NCI-H2029 treated with DMSO at 0.1 percent for 48 hours (cell line): ENCODE measurements at regions not wholly inside any gene's neighbourhood (a gene's known extent, or its start where the extent isn't known, plus 50 kb on each side); places are given as distances from the start of the nearest gene placed in this dataset.

Source experiments
- DNase-seq: peaks from one replicate; lab custom pipeline; 2025; lab: John Stamatoyannopoulos, UW

- DNase-seq: no peak
Measured at GRCh38 chr14:100467046-100467750, 120.0 kb downstream of the BEGAIN start.

DNA sequence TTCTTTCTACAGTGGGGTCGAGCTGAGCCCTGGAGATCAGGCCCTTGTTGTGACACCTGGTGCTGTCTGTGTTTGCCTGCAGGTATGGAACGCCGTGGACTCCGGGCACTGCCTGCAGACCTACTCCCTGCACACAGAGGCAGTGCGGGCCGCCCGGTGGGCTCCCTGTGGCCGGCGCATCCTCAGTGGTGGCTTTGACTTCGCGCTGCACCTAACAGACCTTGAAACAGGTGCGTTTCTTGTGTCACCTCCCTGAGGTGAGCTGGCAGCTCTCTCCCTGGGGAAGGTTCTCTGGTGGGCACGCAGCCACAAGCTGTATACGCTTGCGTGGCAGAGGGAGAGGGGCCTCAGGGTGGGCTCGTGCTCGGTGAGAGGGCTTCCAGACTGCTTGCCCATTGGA lies 119.3 kb downstream of the BEGAIN start:
- no peak for DNase-seq

- no peak for DNase-seq
Measured at GRCh38 chr14:100468557-100468956, 118.7 kb downstream of the BEGAIN start.

- no peak for DNase-seq
Measured at GRCh38 chr14:100469632-100470522, 117.3 kb downstream of the BEGAIN start.

GRCh38 chr14:100470523-100470897 lies 116.7 kb downstream of the BEGAIN start:
- DNase-seq: no peak

DNA sequence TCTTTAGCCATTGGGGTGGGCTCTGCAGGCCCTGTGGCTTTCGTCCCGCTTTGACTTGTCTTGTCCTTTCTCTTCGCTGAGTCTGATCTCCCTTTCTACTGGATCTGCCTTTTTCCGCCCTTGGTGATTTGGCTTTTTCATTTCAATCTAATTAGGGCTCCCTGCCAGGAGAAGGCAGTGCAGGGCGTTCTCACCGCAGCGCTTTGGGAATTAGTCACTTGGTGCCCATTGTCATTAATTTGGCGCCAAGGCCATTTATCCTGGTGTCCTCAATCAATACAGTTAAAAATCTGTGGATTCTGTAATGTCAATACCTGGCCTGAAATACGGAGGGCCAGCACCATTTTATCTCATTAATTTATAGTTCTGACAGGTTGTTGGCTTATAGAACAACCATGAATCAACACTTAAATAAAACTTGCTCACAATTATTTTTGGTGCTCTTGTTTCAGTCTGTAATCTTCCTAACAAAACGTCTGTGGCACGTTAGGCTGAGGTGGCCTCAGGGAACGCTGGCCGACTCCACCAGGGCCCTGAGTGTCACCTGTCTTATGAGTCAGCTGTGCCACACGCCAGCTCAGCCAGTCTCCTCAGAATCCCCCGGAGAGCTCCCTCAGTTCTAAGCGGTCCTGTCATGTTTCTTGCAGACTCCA lies 115.7 kb downstream of the BEGAIN start:
- no peak for DNase-seq

GRCh38 chr14:100472094-100472455 lies 115.1 kb downstream of the BEGAIN start:
- DNase-seq: peak; percentile 61

GRCh38 chr14:100472491-100472890 lies 114.7 kb downstream of the BEGAIN start:
- DNase-seq: no peak

DNA sequence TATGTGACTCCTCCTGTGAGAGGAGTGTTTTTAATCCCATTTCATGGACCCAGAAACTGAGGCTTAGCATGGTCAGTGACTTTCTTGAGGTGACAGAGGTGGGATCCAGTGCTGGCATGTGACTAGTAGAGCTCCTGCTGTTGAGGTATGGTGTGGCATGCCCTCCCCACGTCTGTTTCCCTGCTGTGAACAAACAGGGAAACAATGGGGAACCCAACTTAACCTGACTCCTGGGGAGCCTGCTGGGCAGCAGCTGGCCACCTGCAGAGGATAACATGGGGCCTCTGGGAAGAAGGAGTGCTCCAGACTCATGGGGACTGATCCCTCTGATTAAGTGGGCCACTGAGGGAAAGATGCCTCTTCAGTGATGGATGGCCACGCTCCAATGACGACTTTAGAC lies 114.0 kb downstream of the BEGAIN start:
- DNase-seq: no peak

DNA sequence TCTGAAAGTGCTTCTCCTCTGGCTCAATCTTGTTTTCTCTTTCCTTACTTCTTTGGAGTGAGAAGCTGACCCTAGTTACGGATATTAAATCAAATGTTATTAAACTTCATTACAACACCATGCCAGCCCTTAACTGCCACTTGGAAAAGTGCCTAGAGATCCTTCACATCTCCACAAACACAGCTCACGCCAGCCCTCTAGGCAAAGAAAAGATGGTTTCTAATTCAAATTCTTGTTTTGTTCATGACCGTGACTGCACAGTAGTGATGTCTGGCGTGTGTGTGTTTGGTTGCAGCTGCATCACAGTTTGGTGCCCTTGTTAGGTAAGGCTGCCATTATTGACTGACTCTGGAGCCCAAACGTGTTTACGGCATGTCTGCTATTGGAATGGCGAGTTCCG lies 113.0 kb downstream of the BEGAIN start:
- peak; percentile 44 for DNase-seq

GRCh38 chr14:100475268-100475667 lies 111.9 kb downstream of the BEGAIN start:
- DNase-seq: no peak

DNA sequence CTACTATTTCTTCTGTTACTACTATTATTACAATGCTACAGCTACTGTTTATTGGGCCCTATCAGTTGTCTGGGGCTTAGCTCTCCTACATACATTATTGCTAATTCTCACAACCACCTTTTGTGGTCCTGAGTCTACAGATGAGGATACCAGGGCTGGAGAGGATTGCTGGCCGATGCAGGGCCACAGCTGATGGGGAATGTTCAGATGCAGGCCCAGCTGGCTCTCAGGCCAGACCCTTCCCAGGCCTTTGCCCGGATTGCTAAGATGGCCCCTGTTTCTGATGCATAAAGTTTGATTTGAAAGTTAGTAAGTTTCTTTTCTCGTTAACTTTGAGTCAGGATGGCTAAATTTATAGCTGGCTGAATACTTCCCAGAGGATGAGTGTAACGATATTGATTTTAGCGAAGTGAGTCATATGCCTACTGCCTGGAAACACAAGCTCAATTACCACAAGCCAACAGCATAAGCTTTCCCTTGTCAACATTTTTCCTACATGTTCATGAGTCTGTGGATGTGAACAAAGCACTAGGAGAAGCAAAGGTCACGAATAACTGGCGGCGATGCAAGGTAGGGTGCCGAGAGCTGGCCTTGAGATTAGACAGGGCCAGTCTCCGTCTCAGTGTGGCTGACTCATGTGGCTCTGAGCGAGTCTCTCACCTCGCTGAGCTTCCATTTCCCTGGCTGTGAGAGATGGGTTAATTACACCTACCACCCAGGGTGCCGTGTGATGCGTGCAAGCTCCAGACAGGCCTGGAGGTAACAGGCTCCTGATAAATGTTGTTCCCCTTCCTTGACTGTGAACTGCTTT lies 111.0 kb downstream of the BEGAIN start:
- DNase-seq: no peak

- DNase-seq: no peak
Measured at GRCh38 chr14:100484531-100485267, 102.5 kb downstream of the BEGAIN start.

- no peak for DNase-seq
Measured at GRCh38 chr14:100486025-100486828, 101.0 kb downstream of the BEGAIN start.
